LNCaP clone FGC (cell line): ENCODE measurements at regions not wholly inside any gene's neighbourhood (a gene's known extent, or its start where the extent isn't known, plus 50 kb on each side); places are given as distances from the start of the nearest gene placed in this dataset.

Source experiments
- DNase-seq: peaks from one replicate; pipeline ENCODE4 v3.0.0-alpha.2; 2011; ENCODE audit warnings: low read depth
- H3K4me3 ChIP-seq: 2 replicates; pipeline ENCODE4 v1.5.1; 2011; ENCODE audit warnings: mild to moderate bottlenecking, low read depth, low read length, control low read depth
- CTCF ChIP-seq: IDR thresholded peaks from 2 replicates; pipeline ENCODE4 v1.5.1; 2012; ENCODE audit warnings: mild to moderate bottlenecking; ENCODE audit not compliant: control insufficient read depth, insufficient read depth; ENCODE audit errors: extremely low read depth

GRCh38 chr5:124088289-124089032 lies 576.5 kb downstream of the CSNK1G3 start:
- no peak for TF ChIP-seq CTCF
- no peak for DNase-seq
- H3K4me3 ChIP-seq = no peak overlapping the region

GRCh38 chr5:124087752-124088151 lies 575.8 kb downstream of the CSNK1G3 start:
- no peak overlapping the region for H3K4me3 ChIP-seq
- no peak for TF ChIP-seq CTCF
- no peak for DNase-seq

GRCh38 chr5:124080256-124080655 lies 568.3 kb downstream of the CSNK1G3 start:
- no peak for DNase-seq
- H3K4me3 ChIP-seq = no peak overlapping the region
- no peak for TF ChIP-seq CTCF

DNA sequence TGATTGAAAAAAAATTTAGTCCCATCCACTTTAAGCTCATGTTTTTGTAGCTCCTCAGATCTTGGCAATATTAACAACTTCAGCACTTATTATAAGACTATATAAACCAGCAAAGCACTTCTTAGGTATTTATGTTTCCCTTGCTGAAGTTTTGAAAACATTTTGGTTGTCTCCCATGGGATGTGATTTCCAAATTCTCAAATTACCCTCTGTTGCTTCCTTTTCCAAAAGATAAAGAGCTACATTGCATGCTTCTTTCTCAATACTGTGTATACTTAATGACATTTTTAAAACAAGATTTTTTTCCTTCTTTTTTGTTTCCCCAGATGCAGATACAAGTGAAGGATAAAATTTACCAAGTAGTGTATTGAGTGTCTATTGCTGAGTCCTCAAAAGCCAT lies 567.1 kb downstream of the CSNK1G3 start:
- no peak for DNase-seq
- no peak for TF ChIP-seq CTCF
- H3K4me3 ChIP-seq = no peak overlapping the region

GRCh38 chr5:124074500-124074899 lies 562.5 kb downstream of the CSNK1G3 start:
- no peak overlapping the region for H3K4me3 ChIP-seq
- TF ChIP-seq CTCF = no peak

GRCh38 chr5:124072570-124072969 lies 560.6 kb downstream of the CSNK1G3 start:
- TF ChIP-seq CTCF = no peak
- no peak for DNase-seq
- H3K4me3 ChIP-seq = no peak overlapping the region

More at GRCh38 chr5:124074500-124074899, 562.5 kb downstream of the CSNK1G3 start:
- DNase-seq = no peak

GRCh38 chr5:124071039-124071438 lies 559.1 kb downstream of the CSNK1G3 start:
- no peak for TF ChIP-seq CTCF
- DNase-seq = no peak
- no peak overlapping the region for H3K4me3 ChIP-seq
